SK-N-SH (cell line): ENCODE measurements at regions not wholly inside any gene's neighbourhood (a gene's known extent, or its start where the extent isn't known, plus 50 kb on each side); places are given as distances from the start of the nearest gene placed in this dataset.

Source experiments
- RAD21 ChIP-seq: IDR thresholded peaks from 2 replicates; pipeline ENCODE4 v1.6.1; 2012; ENCODE audit warnings: mild to moderate bottlenecking, low read length
- RCOR1 ChIP-seq: fragments of 150-350 bp; IDR thresholded peaks from 2 replicates; pipeline ENCODE4 v1.6.1; 2017; ENCODE audit warnings: antibody characterized with exemption, low read length
- YY1 ChIP-seq: IDR thresholded peaks from 2 replicates; pipeline ENCODE4 v1.4.0; 2012; ENCODE audit warnings: low read depth, mild to moderate bottlenecking
- TF ChIP-seq, protein P1 (sequence below): fragments of 200-600 bp; sonication (generic); IDR thresholded peaks from 2 replicates; pipeline ENCODE4 v1.6.1; 2017; ENCODE audit warnings: antibody characterized with exemption, mild to moderate bottlenecking, moderate library complexity
- TF ChIP-seq, protein P2 (sequence below): IDR thresholded peaks from 2 replicates; pipeline ENCODE4 v1.4.0; 2012; ENCODE audit warnings: low read depth

DNA sequence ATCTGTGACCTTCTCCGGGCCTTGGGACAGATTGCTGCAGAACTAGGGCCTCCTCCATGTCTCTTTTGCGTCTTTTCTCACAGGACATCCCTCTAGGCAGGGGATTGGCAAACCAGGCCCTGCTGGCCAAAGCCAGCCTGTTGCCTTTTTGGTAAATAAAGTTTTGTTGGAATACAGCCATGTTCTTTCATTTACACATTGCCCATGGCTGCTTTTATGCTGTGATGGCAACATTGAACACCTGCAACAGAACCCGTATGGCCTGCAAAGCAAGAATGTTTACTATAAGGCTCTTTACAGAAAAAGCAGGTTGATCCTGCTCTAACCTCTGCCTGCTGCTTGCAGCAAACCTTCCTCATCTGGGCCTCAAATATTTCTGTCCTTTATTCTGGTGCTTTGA, 56.8 kb upstream of the B3GAT1 start:
- TF ChIP-seq, protein P1, sequence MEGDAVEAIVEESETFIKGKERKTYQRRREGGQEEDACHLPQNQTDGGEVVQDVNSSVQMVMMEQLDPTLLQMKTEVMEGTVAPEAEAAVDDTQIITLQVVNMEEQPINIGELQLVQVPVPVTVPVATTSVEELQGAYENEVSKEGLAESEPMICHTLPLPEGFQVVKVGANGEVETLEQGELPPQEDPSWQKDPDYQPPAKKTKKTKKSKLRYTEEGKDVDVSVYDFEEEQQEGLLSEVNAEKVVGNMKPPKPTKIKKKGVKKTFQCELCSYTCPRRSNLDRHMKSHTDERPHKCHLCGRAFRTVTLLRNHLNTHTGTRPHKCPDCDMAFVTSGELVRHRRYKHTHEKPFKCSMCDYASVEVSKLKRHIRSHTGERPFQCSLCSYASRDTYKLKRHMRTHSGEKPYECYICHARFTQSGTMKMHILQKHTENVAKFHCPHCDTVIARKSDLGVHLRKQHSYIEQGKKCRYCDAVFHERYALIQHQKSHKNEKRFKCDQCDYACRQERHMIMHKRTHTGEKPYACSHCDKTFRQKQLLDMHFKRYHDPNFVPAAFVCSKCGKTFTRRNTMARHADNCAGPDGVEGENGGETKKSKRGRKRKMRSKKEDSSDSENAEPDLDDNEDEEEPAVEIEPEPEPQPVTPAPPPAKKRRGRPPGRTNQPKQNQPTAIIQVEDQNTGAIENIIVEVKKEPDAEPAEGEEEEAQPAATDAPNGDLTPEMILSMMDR: no peak
- TF ChIP-seq RCOR1 (no peak), RAD21 (no peak), YY1 (no peak)
- TF ChIP-seq, protein P2, sequence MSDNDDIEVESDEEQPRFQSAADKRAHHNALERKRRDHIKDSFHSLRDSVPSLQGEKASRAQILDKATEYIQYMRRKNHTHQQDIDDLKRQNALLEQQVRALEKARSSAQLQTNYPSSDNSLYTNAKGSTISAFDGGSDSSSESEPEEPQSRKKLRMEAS: no peak
